Eye (tissue), 1 donor: ENCODE measurements at regions not wholly inside any gene's neighbourhood (a gene's known extent, or its start where the extent isn't known, plus 50 kb on each side); places are given as distances from the start of the nearest gene placed in this dataset.
A peak's percentile ranks its signal among the peaks of the same experiment; 100 is the strongest.

Experiments
- DNase-seq: peaks from one replicate; pipeline ENCODE4 v3.0.0-alpha.2; 2015

DNA sequence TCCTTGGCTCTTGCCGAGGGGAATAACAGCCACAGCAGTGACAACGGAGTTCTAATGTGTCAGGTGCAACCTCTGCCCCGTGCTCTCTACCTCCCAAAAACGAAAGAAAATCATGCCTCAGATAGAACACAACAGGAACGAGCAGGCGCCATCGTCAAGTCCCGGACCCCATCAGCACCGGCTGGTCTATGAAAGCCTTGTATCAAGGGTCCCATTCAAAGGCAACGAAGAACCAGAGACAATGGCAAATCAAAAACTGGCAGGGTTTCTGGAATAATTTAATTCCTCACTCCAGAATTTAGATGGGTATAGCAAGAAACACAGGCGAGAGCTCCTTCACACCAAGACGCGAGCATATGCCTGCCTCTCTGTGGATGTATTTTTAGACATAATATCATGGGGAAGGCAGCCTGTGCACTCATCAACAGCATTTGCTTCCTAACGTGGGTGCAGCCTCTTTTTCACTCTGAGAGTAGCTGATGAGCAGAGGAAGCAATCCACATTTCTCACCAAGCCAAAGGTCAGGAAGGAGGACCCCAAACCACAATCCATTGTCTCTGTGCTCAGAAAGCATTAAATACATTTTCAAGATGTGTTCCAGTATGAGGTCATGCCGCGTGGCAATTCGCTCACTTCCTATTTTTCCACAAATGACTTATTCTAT lies 193.4 kb upstream of the BLID start:
- DNase-seq: peak; percentile 46

GRCh38 chr11:122308226-122308625 lies 192.2 kb upstream of the BLID start:
- DNase-seq: no peak

DNA sequence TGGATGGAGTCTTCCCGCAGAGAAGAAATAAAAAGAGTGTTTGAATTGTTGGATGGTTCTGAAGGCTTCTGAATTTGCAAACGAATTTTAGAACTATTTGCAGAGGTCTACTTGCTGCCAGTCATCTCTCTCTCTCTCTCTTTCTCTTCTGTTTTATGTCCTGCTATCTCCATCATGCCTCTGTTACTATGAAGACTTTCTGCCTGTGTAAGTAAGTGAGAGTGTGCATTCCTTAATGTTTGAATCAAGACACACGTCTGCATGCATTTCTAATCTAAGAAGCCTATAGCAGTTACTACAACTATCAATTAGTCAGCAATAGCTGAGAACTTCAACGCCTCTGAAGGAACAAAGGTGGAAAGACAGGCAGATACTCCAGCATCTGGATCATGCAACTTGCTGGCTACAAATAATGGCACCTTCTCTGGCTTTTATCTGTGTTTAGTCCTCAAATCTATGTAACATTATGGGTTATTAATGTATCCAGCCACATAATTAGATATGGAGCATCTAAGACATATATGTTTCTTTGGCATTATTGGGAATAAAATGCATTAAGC lies 191.5 kb upstream of the BLID start:
- no peak for DNase-seq

GRCh38 chr11:122306831-122307391 lies 190.9 kb upstream of the BLID start:
- peak; percentile 66 for DNase-seq

GRCh38 chr11:122305426-122306320 lies 189.7 kb upstream of the BLID start:
- no peak for DNase-seq

DNA sequence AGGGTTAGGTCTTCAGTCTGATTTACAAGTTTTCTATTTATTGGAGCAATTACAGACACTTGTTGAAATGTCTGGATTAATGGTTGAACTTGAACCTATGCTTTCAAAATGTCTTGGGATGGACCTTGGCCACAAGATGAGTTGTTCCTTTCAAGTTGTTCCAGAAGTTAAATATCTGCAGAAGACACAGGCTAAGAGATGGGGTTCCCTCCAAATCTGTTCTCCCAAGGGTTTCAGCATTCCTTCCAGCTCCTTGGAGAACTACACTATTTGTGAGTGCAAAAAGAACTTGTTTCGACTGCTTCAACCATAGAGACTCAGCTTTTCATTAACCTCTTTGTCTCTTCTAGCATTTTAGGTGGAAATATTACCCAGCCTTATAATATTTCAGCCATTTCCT lies 189.0 kb upstream of the BLID start:
- DNase-seq: no peak

GRCh38 chr11:122304306-122304705 lies 188.3 kb upstream of the BLID start:
- DNase-seq: no peak

GRCh38 chr11:122294041-122294440 lies 178.0 kb upstream of the BLID start:
- DNase-seq: no peak

- no peak for DNase-seq
These were observed 177.4 kb upstream of the BLID start for GRCh38 chr11:122293296-122294023.

GRCh38 chr11:122287401-122287800 lies 171.4 kb upstream of the BLID start:
- DNase-seq: peak; percentile 77

GRCh38 chr11:122285070-122285988 lies 169.3 kb upstream of the BLID start:
- DNase-seq: no peak

DNA sequence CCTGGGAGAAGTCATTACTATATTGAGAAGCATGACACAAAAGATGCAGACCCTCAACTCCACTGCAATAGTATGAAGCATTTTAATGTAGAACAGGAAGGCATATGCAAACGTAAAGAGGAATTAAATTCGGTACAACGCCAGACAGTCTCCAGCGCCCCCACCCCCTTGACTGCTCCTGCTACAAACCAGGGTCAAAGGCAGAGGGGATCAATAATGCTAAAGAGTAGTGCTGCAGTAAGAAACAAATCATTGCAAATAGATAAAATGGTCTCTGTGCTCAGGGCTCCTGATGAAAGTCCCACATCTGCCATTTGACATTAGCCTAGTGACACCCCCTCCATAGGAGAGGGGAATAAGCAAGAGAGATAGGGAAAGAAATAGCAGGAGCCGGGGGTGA lies 164.9 kb upstream of the BLID start:
- no peak for DNase-seq

- DNase-seq: no peak
These were observed 163.2 kb upstream of the BLID start for GRCh38 chr11:122279194-122279593.

- no peak for DNase-seq
These were observed 161.5 kb upstream of the BLID start for GRCh38 chr11:122277493-122277892.

DNA sequence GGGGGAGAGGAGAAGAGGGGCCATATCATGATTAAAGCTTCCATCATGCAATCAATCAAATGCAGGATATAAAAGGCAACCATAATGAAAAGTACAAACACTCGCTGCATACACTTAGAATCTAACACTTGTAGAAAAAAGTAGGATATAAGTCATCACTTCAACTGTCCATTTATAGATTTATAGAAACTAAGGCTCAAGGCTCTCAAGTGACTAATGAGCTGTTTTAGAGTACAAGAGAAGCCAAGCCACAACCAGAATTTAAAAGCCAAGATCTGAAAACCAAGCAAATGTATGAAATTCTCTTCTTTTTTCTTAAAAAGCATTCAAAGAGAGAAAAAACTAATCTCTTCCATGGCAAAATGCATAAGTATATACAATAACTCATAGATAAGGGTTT lies 160.2 kb upstream of the BLID start:
- DNase-seq: no peak

DNA sequence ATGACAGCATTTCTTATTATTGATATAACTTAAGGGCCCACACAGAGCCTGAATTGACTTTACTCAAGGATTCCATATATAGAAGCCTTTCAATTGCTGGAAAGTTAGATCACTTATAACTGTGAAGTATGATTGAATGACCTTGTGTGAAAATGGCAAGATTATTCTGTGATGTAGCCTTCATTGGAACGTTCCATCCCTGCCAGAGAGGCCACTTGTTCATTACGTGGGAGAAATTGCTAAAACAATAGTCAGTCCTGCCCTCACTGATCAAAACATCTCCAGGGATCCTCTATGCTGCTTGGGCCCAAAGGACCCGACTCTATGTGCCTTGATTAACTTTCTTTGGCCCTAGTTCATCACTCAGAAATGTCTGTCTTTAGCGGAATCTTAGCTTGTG lies 159.5 kb upstream of the BLID start:
- no peak for DNase-seq

DNA sequence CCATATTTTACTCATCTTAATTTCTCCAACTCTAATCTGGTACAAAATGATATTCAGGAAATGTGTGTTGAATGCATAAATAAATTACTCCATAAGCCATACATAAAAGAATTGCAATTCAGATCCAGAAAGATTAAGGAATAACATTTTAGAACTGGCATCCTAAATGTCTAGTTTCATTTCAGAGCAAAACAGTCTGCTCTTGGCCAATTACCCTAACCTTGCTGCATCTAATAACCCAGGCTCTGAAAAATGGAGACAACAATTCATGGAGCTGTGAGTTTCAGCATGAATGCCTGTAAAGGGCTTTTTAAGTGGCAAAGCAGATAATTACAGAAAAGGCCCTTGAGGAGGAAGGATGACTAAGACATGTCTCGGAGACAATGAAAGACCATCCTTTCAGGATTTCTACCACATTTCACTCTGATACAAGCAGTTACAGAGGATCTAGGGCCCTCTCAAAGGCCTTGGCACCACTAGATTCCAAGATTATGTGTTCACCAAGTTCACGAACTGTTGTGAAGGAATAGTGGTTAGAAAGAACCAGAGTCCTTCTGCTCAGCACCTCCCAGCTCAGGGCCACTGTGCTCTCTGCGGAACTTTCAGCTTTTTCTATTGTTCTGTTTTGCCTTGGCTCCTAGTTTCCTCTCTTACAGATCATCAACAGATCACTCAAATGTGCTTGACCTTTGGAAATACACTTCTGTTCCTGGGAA lies 157.6 kb upstream of the BLID start:
- peak; percentile 42 for DNase-seq

GRCh38 chr11:122271745-122272144 lies 155.7 kb upstream of the BLID start:
- no peak for DNase-seq

DNA sequence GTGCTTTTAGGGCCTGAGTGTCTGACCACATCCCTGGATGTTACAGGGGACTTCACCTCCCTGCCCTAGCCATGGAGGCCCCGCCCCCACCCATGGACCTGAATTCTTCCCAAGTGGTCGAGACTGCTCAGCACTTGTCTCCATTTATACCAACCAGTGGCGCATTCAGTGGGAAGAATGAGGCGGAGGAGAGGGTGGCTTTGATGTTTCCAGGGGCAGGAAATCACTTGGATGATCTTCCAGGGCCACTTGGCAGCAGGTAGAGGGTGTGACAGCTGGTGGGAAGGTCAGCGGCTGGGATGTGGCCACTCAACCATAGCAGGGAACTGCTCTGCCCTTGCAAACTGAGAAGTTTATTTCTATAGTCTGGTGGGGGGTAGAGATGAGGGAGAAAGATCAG lies 155.1 kb upstream of the BLID start:
- DNase-seq: peak; percentile 56

DNA sequence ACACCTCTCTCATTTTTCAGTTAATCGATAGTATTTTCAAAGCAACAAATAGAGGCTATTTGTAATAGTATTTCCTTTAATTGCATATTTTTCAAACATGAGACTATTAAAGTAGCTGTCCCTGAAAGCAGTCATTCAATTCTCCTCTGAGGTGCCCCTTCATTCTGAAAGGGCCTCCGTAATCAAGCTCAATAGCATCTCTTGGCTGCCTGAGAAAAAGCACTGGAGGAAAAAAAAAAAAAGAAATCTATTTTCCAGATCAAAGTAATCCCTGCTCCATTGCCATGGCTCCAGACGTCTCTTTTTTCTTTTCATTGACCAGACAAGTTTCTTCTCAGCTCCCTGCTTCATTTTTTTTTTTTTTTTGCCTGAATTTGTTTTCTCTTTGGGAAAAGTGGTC lies 154.5 kb upstream of the BLID start:
- peak; percentile 56 for DNase-seq

DNA sequence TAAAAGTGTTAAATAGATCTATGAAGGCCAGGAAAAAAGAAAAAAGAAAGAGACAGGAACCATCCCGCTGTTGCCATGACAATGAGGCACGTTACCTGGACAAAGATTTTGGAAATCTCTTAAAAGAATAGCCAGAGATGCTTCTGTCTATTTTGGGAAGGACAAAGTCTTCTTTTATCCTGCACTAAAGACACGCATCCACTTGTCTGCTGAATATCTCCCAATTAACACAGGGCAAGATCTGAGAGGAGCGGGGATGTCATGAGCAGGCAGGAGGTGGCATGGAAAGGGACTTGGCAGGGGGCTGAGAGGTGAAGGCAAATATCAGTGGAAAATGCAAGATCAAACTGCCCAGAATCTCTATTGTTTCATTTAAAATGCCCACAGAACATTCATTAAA lies 153.8 kb upstream of the BLID start:
- no peak for DNase-seq
